Duodenal mucosa (tissue), 2 donors: ENCODE measurements at regions not wholly inside any gene's neighbourhood (a gene's known extent, or its start where the extent isn't known, plus 50 kb on each side); places are given as distances from the start of the nearest gene placed in this dataset.

Source experiments
- H3K27ac ChIP-seq: one replicate; pipeline ENCODE4 v1.7.0; 2013; ENCODE audit warnings: low read depth, low read length
- H3K27me3 ChIP-seq, 2 donors: one replicate each; pipeline ENCODE4 v1.7.0; 2013; ENCODE audit warnings: low read length in 2 of 2, control low read depth in 1 of 2; ENCODE audit not compliant: insufficient read depth in 2 of 2, control insufficient read depth in 1 of 2
- H3K36me3 ChIP-seq, 2 donors: one replicate each; pipeline ENCODE4 v1.7.0; 2013; ENCODE audit warnings: low read length in 2 of 2, control low read depth in 1 of 2; ENCODE audit not compliant: insufficient read depth in 2 of 2, control insufficient read depth in 1 of 2
- H3K4me1 ChIP-seq, 2 donors: one replicate each; pipeline ENCODE4 v1.7.0; 2013; ENCODE audit warnings: low read length in 2 of 2, control low read depth in 1 of 2; ENCODE audit not compliant: insufficient read depth in 2 of 2, control insufficient read depth in 1 of 2
- H3K4me3 ChIP-seq, 2 donors: one replicate each; pipeline ENCODE4 v1.7.0; 2013; ENCODE audit warnings: low read length in 2 of 2, low read depth in 1 of 2
- H3K9ac ChIP-seq, 2 donors: one replicate each; pipeline ENCODE4 v1.7.0; 2013; ENCODE audit warnings: low read length in 2 of 2, low read depth in 1 of 2
- H3K9me3 ChIP-seq, 2 donors: one replicate each; pipeline ENCODE4 v1.7.0; 2013; ENCODE audit warnings: low read length in 2 of 2, control low read depth in 1 of 2; ENCODE audit not compliant: control insufficient read depth in 1 of 2

DNA sequence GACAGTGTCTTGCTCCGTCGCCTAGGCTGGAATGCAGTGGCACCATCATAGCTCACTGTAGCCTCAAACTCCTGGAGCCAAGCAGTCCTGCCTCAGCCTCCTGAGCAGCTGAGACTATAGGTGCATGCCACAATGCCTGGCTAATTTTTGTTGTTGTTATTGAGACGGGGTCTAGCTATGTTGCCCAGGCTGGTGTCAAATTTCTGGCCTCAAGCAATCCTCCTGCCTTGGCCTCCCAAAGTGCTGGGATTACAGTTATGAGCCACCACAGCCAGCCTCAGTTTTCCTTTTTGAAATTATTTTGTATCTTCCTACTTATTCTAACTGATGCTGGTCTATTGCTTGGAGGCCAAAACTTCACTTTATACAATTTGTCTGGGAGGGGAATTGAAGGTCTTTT is 436.1 kb downstream of the UTRN start:
- Histone ChIP-seq H3K9me3 (no peaks in the 10 kb centered on the region), H3K4me1 (no peaks in the 10 kb centered on the region), H3K4me3 (no peak overlapping the region), H3K36me3 (peaks cover 0 to 3% of the 10 kb centered on the region in 2 donors), H3K27me3 (no peaks in the 10 kb centered on the region), H3K9ac (no peak overlapping the region), H3K27ac (no peak overlapping the region)

DNA sequence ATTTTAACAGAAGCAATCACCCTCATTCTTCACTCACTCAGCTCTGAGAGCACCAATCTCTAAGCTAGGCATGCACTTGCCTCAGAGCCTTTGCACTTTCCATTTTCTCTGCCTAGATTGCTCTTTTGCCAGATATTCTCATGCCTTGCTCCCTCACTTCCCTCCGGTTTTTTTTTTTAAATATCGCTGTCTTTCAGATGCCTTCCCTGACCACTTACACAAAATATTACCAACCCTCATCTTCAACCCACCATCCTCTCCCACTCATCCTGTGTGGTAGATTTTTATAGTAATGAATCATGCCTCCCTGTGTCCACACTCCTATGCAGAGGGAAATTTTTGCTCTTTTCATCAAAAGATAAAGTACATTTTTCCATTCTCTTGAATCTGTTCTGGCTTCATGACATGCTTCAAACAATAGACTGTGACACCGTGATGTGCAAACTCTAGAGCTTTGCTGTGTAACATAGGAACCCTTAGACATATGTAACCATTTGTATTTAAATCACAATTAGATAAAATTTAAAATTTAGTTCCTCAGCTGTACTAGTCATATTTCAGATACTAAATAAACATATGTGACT is 437.1 kb downstream of the UTRN start:
- no peak overlapping the region for H3K9ac ChIP-seq
- H3K4me3 ChIP-seq, result no peak overlapping the region
- H3K27ac ChIP-seq, result no peak overlapping the region
- peaks cover 0 to 3% of the 10 kb centered on the region in 2 donors for H3K36me3 ChIP-seq
- H3K27me3 ChIP-seq, result no peaks in the 10 kb centered on the region
- no peaks in the 10 kb centered on the region for H3K9me3 ChIP-seq
- no peaks in the 10 kb centered on the region for H3K4me1 ChIP-seq

DNA sequence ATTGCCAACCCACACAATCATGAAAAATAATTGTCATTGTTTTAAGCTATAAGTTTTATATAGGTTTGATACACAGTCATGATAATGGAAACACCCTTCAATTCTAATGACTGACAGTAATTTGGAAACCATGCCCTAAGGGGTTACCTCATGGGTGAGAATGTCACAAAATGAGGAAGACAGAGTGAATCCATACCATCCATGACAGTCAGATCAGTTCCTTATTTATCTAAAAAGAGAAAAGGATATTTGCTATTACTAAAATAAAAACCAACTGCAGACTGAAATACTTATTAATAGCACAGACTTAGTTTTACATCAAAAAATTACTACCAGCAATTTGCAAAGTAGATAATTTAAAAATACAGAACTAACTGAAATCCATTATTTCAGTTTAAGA is 437.8 kb downstream of the UTRN start:
- Histone ChIP-seq H3K9ac (no peak overlapping the region), H3K27me3 (no peaks in the 10 kb centered on the region), H3K4me3 (no peak overlapping the region), H3K27ac (no peak overlapping the region), H3K36me3 (peaks cover 0 to 3% of the 10 kb centered on the region in 2 donors), H3K9me3 (no peaks in the 10 kb centered on the region), H3K4me1 (no peaks in the 10 kb centered on the region)

DNA sequence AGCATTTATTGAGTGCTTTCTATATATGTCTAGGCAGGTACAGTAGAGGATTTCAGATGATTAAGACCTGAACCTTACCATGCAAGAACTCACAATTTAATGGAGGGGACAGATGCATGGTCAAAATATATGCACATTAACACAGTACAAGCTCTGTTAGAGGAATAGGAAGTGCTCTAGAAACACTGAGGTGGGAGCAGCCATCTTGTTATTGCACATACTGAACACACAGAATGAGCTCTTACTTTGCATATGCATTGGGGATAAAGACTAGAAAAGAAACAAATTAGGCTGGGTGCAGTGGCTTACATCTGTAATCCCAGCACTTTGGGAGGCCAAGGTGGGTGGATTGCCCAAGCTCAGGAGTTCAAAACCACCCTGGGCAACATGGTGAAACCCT is 438.3 kb downstream of the UTRN start:
- Histone ChIP-seq H3K9ac (no peak overlapping the region), H3K4me1 (no peaks in the 10 kb centered on the region), H3K27me3 (no peaks in the 10 kb centered on the region), H3K27ac (no peak overlapping the region), H3K36me3 (peaks cover 0 to 3% of the 10 kb centered on the region in 2 donors), H3K9me3 (no peaks in the 10 kb centered on the region), H3K4me3 (no peak overlapping the region)

DNA sequence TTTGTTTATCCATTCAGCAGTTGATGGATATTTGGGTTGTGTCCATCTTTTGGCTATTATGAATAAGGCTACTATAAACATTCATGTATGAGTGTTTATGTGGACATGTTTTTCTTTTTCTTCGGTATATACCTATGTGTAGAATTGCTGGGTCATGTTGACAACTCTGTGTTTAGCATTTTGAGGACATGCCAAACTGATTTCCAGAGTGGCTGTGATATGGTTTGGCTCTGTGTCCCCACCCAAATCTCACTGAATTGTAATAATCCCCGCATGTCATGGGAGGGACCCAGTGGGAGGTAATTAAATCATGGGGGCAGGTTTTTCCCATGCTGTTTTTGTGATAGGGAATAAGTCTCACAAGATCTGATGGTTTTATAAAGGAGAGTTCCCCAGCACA is 439.7 kb downstream of the UTRN start:
- Histone ChIP-seq H3K36me3 (peaks cover 0 to 3% of the 10 kb centered on the region in 2 donors), H3K27me3 (no peaks in the 10 kb centered on the region), H3K4me1 (peaks cover 0 to 5% of the 10 kb centered on the region in 2 donors), H3K9me3 (no peaks in the 10 kb centered on the region), H3K27ac (no peak overlapping the region), H3K9ac (no peak overlapping the region), H3K4me3 (no peak overlapping the region)

DNA sequence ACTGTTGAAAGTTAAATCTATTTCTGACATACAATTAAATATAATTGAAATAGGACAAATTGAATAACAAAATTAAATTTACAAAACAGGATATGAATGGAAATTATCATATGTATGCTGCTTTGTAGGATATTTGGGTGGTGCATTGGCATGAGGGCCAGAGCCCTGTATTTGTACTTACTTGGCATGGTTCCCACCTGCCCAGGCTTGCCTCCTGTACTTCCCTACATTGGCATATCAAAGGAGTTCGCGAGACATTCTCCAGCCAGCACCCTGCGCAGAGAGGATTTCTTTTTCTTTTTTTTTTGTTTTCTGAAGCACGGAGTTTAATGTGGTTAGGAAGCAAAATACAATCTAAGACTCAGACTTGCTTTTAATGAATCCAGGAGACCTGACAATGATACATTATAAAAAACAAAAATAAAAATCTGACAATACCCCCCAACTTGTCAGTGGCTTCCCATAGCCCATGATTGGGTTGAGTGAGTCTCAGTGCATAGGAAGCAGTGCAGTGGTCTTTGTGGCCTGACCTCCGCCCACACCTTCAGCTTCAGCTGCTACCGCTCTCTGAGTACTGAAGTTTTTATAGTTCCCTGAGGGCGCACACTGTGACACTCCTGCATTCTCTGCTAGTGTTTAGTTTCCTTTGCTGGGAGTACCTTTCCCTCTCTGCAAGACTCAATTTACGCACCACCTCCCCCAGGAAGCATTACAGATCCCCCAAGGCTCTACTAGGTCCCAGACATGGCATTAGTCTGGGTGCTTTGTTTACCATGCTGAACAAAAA is 440.8 kb downstream of the UTRN start:
- Histone ChIP-seq H3K4me1 (peaks cover 0 to 6% of the 10 kb centered on the region in 2 donors), H3K9me3 (no peaks in the 10 kb centered on the region), H3K36me3 (peaks cover 0 to 3% of the 10 kb centered on the region in 2 donors), H3K4me3 (no peak overlapping the region), H3K9ac (no peak overlapping the region), H3K27me3 (no peaks in the 10 kb centered on the region), H3K27ac (no peak overlapping the region)

DNA sequence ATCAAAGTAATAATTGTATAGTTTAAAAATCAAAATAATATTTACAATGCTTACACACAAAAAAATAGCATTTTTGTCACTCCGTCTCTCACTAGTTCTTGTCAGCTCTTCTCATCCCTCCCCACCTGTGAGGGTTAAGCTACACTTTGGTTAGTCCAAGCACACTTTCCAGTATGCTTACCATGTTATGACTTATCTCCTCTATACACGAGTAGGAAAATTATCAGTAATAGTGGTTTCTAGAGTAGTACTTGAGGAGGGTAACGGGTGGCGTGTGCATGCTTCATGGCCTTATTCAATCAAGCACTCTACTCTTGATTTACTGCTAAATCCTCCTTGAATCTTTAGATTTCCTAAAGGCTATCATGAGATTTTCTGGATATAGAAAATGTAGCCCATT is 443.7 kb downstream of the UTRN start:
- Histone ChIP-seq H3K9me3 (no peaks in the 10 kb centered on the region), H3K27ac (no peak overlapping the region), H3K9ac (no peak overlapping the region), H3K4me3 (no peak overlapping the region), H3K4me1 (peaks cover 0 to 6% of the 10 kb centered on the region in 2 donors), H3K36me3 (peaks cover 4 to 9% of the 10 kb centered on the region in 2 donors), H3K27me3 (no peaks in the 10 kb centered on the region)

DNA sequence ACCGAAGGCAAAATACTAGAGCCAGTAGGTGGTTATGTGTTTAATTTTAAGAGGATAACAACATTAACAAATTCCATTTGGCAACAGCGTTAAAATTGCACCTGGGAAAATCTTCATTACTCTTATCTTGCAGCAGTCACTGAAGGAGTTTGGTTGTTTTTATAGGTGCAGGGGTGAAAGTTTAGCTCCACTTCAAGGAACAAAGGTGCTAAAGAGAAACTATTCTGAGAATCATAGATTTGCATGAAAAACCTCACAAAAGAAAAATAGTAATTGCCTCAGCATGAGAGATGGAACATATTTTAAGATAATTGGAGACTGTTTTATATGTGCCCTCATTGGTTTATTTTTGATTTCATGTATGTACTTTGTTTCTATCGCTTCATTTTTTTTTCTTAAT is 444.4 kb downstream of the UTRN start:
- Histone ChIP-seq H3K36me3 (peaks cover 4 to 9% of the 10 kb centered on the region in 2 donors), H3K9me3 (no peaks in the 10 kb centered on the region), H3K4me1 (peaks cover 0 to 6% of the 10 kb centered on the region in 2 donors), H3K27ac (no peak overlapping the region), H3K27me3 (no peaks in the 10 kb centered on the region), H3K4me3 (no peak overlapping the region), H3K9ac (no peak overlapping the region)

DNA sequence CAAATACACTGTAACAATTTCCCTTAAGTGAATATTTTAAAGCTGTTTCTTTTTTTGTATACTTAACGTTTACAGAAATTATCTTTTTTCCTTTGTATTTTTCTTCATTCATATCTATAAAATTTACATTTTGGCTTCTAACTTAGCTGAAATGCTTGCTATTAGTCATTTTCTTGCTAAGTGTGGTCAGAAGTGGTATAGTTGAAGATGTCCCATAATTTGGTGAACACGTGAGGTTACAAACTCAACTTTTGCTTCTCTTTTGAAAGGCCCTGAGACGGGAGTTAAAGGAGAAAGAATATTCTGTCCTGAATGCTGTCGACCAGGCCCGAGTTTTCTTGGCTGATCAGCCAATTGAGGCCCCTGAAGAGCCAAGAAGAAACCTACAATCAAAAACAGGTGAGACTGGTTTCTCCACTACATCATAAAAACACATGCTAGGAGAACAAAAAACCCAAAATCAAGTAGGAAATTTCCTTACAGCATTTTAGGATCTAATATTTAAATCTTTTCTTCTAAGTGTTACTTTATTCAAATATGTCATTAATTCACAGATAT is 445.0 kb downstream of the UTRN start:
- Histone ChIP-seq H3K27me3 (no peaks in the 10 kb centered on the region), H3K36me3 (peaks cover 4 to 9% of the 10 kb centered on the region in 2 donors), H3K4me3 (no peak overlapping the region), H3K4me1 (peaks cover 0 to 6% of the 10 kb centered on the region in 2 donors), H3K27ac (no peak overlapping the region), H3K9ac (no peak overlapping the region), H3K9me3 (no peaks in the 10 kb centered on the region)

DNA sequence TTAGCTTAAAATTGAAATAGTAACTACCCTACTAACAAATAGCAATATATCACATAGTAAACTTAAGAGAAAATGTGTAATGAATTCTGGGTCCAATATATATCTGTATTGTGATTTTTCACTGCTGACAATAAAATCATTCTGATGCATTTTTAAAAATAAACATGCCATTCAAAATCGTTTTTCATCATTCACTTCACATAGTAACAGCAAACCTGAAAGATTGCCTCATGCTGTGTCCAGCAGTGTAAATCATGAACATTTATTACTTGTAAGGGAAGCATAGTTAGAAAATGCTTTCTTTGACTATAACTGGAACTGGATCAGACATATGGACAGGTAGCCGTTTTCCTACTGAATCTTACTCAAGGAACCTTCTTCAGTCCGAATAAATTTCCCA is 446.1 kb downstream of the UTRN start:
- Histone ChIP-seq H3K27ac (no peak overlapping the region), H3K27me3 (no peaks in the 10 kb centered on the region), H3K9ac (no peak overlapping the region), H3K36me3 (peaks cover 4 to 9% of the 10 kb centered on the region in 2 donors), H3K9me3 (no peaks in the 10 kb centered on the region), H3K4me3 (no peak overlapping the region), H3K4me1 (peaks cover 0 to 6% of the 10 kb centered on the region in 2 donors)
